Endothelial cell of umbilical vein (primary cell): ENCODE measurements at regions not wholly inside any gene's neighbourhood (a gene's known extent, or its start where the extent isn't known, plus 50 kb on each side); places are given as distances from the start of the nearest gene placed in this dataset.
"Not testable (repeated sequence)": the region's sequence is repeated elsewhere in the genome, so short reads cannot be mapped to it uniquely, and the experiment has no call there.

Experiments
- BruUV-seq: library from RNA; stranded (reverse); fragments of 400-500 nt; replicated peaks from 2 replicates; lab custom pipeline; 2021; lab: Mats Ljungman, UMichigan
- CTCF ChIA-PET: fragments of 300-600, 350-600 bp; sonication (Branson Sonifier 250); formaldehyde crosslinking; loops from one replicate; lab custom pipeline; 2021; ENCODE audit warnings: antibody characterized with exemption, inconsistent platforms; lab: Charles Lee
- POLR2A ChIA-PET: fragments of 300-600, 350-600 bp; sonication (Branson Sonifier 250); formaldehyde crosslinking; loops from one replicate; lab custom pipeline; 2021; ENCODE audit warnings: antibody characterized with exemption, inconsistent platforms; lab: Charles Lee
- DNase-seq: peaks from one replicate; pipeline ENCODE4 v3.0.0-alpha.2; 2011; ENCODE audit warnings: low read depth, low spot score
- FAIRE-seq: peaks from 2 replicates; lab custom pipeline; 2011; peaks lifted over from hg19 to GRCh38; lab: Jason Lieb, UNC
- H2AFZ ChIP-seq: 2 replicates; pipeline ENCODE4 v1.6.0; 2012; ENCODE audit warnings: low read depth, low read length, control low read depth, inconsistent platforms
- H3K27ac ChIP-seq: 2 replicates; pipeline ENCODE4 v1.5.1; 2011; ENCODE audit warnings: low read depth, mild to moderate bottlenecking, control low read depth, low read length, moderate library complexity; ENCODE audit not compliant: insufficient read depth
- H3K27me3 ChIP-seq, 2 experiments: 2 replicates each; pipeline versions ENCODE4 v1.6.0 to v1.6.1; 2011; ENCODE audit warnings: low read length in 2 of 2, mixed read lengths in 1 of 2; ENCODE audit not compliant: control insufficient read depth in 2 of 2, insufficient read depth in 2 of 2
- H3K36me3 ChIP-seq, 2 experiments: 2 replicates in 1 of 2; 3 replicates in 1 of 2; pipeline ENCODE4 v1.5.1; 2011; ENCODE audit warnings: low read length in 2 of 2, mild to moderate bottlenecking in 1 of 2, moderate library complexity in 1 of 2; ENCODE audit not compliant: control insufficient read depth in 2 of 2, insufficient read depth in 2 of 2; ENCODE audit errors: extremely low read depth in 1 of 2
- H3K4me1 ChIP-seq: 3 replicates; pipeline ENCODE4 v1.5.1; 2011; ENCODE audit warnings: mild to moderate bottlenecking, low read length; ENCODE audit not compliant: control insufficient read depth, insufficient read depth; ENCODE audit errors: extremely low read depth
- H3K4me2 ChIP-seq: 2 replicates; pipeline ENCODE4 v1.6.1; 2011; ENCODE audit warnings: low read length, control low read depth, mixed read lengths; ENCODE audit not compliant: insufficient read depth
- H3K4me3 ChIP-seq, 3 experiments: fragments of 200-600 bp in 1 of 3; sonication (generic), shearing (Covaris generic) in 1 of 3; replicated peaks in 1 of 3; 2 replicates each; pipeline ENCODE4 v1.5.1; 2011 to 2016; ENCODE audit warnings: control low read depth in 3 of 3, low read length in 3 of 3, mild to moderate bottlenecking in 2 of 3, inconsistent platforms in 1 of 3, low read depth in 1 of 3, moderate library complexity in 1 of 3; ENCODE audit not compliant: insufficient read depth in 1 of 3
- H3K79me2 ChIP-seq: 2 replicates; pipeline ENCODE4 v1.6.0; 2012; ENCODE audit warnings: low read length, inconsistent platforms; ENCODE audit not compliant: control insufficient read depth, insufficient read depth
- H3K9ac ChIP-seq: replicated peaks from 2 replicates; pipeline ENCODE3; 2011; ENCODE audit warnings: low read length, control low read depth; ENCODE audit not compliant: insufficient read depth; ENCODE audit errors: extremely low read depth
- H3K9me1 ChIP-seq: replicated peaks from 3 replicates; pipeline ENCODE4 v1.6.0; 2011; ENCODE audit warnings: mild to moderate bottlenecking, low read length; ENCODE audit not compliant: control insufficient read depth, insufficient read depth; ENCODE audit errors: extremely low read depth
- H3K9me3 ChIP-seq: replicated peaks from 2 replicates; pipeline ENCODE4 v1.5.1; 2012; ENCODE audit warnings: low read length, inconsistent platforms; ENCODE audit not compliant: control insufficient read depth, insufficient read depth
- H4K20me1 ChIP-seq: replicated peaks from 2 replicates; pipeline ENCODE3; 2011; ENCODE audit warnings: mild to moderate bottlenecking, low read length; ENCODE audit not compliant: control insufficient read depth, insufficient read depth; ENCODE audit errors: extremely low read depth
- EZH2 ChIP-seq: IDR thresholded peaks from 2 replicates; pipeline ENCODE4 v1.6.1; 2012; ENCODE audit warnings: borderline replicate concordance, low read depth, mild to moderate bottlenecking, moderate library complexity, low read length, inconsistent platforms; ENCODE audit not compliant: severe bottlenecking
- FOS ChIP-seq: IDR thresholded peaks from 2 replicates; pipeline ENCODE4 v1.6.1; 2011; ENCODE audit warnings: mild to moderate bottlenecking, low read length, moderate library complexity, borderline replicate concordance; ENCODE audit not compliant: insufficient read depth
- GATA2 ChIP-seq: IDR thresholded peaks from 2 replicates; pipeline ENCODE4 v1.7.0; 2011; ENCODE audit warnings: low read depth, mild to moderate bottlenecking, moderate library complexity, mixed read lengths, low read length; ENCODE audit not compliant: insufficient read length, insufficient read depth
- JUN ChIP-seq: IDR thresholded peaks from 2 replicates; pipeline ENCODE4 v1.6.1; 2011; ENCODE audit warnings: borderline replicate concordance, low read depth; ENCODE audit not compliant: insufficient read length, insufficient read depth
- MYC ChIP-seq: IDR thresholded peaks from one replicate; pipeline ENCODE4 v1.6.1; 2011; ENCODE audit warnings: mild to moderate bottlenecking, low read depth, low read length
- POLR2A ChIP-seq: IDR thresholded peaks from 2 replicates; pipeline ENCODE4 v1.6.1; 2012; ENCODE audit warnings: low read depth, mild to moderate bottlenecking, control low read depth, low read length
- POLR2AphosphoS5 ChIP-seq: IDR thresholded peaks from 2 replicates; pipeline ENCODE4 v1.6.1; 2012; ENCODE audit warnings: low read depth, mild to moderate bottlenecking, control low read depth, low read length, moderate library complexity; ENCODE audit not compliant: insufficient read depth
- dilution Hi-C: fragments of 300-500 bp; cut with MboI; formaldehyde crosslinking; loops from one replicate; pipeline ENCODE4 v1.15.0; 2019; ENCODE audit warnings: low sequenced_read_pairs; ENCODE audit not compliant: extremely low pct_ligation_motif_present
- intact Hi-C: fragments of 100-400 bp; cut with micrococcal nuclease; formaldehyde crosslinking; loops from one replicate; pipeline ENCODE4 v1.10.0; 2022
- TF ChIP-seq, protein P1 (sequence below), 2 donors: IDR thresholded peaks; 1 replicate in 1 of 2; 2 replicates in 1 of 2; pipeline ENCODE4 v1.5.1; 2011; ENCODE audit warnings: low read length in 2 of 2, mild to moderate bottlenecking in 2 of 2, moderate library complexity in 2 of 2, control low read depth in 1 of 2, inconsistent platforms in 1 of 2, low read depth in 1 of 2; ENCODE audit not compliant: insufficient read depth in 1 of 2; ENCODE audit errors: extremely low read depth in 1 of 2
- TF ChIP-seq, protein P2 (sequence below): IDR thresholded peaks from 2 replicates; pipeline ENCODE4 v1.6.1; 2011; ENCODE audit not compliant: insufficient read depth, insufficient read length

DNA sequence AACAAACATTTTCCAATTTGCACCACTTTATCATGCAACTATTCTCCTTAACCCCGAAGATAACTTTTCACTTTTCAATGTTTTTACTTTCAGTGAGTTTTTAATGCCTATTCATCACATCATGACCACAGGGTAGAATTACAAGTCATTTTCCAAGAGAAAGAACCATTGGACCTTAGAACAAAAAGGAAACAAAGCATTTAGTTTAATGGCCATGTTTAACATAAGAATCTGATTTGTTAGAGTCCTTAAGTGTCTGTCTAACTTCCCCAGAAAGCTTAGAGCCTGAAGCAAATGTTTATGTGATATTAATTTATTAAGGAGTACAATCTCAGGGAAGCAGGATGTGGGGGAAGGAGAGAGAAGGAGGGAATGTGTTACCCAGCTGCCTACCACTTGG lies 325.8 kb upstream of the RIOK2 start:
- H3K4me1 ChIP-seq: no peaks in the 10 kb centered on the region
- H3K4me2 ChIP-seq: no peak overlapping the region
- no peak overlapping the region for H3K27ac ChIP-seq
- CTCF ChIA-PET: no interaction called here
- no peaks in the 10 kb centered on the region for H3K36me3 ChIP-seq
- no peak overlapping the region for H2AFZ ChIP-seq
- DNase-seq: no peak
- no peaks in the 10 kb centered on the region for H3K9me1 ChIP-seq
- dilution Hi-C loops: no loop called here
- H4K20me1 ChIP-seq: no peaks in the 10 kb centered on the region
- intact Hi-C loops: no loop called here
- no peak overlapping the region for H3K9ac ChIP-seq
- H3K27me3 ChIP-seq: no peaks in the 10 kb centered on the region
- no TSS peak for BruUV-seq
- no peaks in the 10 kb centered on the region for H3K9me3 ChIP-seq
- POLR2A ChIA-PET: no interaction called here
- FAIRE-seq: no peak
- TF ChIP-seq FOS (no peak), GATA2 (no peak), POLR2A (no peak), MYC (no peak), POLR2AphosphoS5 (no peak), JUN (no peak), EZH2 (no peak)
- TF ChIP-seq, protein P1, sequence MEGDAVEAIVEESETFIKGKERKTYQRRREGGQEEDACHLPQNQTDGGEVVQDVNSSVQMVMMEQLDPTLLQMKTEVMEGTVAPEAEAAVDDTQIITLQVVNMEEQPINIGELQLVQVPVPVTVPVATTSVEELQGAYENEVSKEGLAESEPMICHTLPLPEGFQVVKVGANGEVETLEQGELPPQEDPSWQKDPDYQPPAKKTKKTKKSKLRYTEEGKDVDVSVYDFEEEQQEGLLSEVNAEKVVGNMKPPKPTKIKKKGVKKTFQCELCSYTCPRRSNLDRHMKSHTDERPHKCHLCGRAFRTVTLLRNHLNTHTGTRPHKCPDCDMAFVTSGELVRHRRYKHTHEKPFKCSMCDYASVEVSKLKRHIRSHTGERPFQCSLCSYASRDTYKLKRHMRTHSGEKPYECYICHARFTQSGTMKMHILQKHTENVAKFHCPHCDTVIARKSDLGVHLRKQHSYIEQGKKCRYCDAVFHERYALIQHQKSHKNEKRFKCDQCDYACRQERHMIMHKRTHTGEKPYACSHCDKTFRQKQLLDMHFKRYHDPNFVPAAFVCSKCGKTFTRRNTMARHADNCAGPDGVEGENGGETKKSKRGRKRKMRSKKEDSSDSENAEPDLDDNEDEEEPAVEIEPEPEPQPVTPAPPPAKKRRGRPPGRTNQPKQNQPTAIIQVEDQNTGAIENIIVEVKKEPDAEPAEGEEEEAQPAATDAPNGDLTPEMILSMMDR (IDR thresholded peaks at IDR 0.05; ENCODE audit: extremely low read depth in 1 of 2, insufficient read depth in 1 of 2, low read depth in 1 of 2, low read length in 2 of 2): no peak
- TF ChIP-seq, protein P2, sequence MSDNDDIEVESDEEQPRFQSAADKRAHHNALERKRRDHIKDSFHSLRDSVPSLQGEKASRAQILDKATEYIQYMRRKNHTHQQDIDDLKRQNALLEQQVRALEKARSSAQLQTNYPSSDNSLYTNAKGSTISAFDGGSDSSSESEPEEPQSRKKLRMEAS: no peak
- H3K79me2 ChIP-seq: no peaks in the 10 kb centered on the region
- no peak overlapping the region for H3K4me3 ChIP-seq

DNA sequence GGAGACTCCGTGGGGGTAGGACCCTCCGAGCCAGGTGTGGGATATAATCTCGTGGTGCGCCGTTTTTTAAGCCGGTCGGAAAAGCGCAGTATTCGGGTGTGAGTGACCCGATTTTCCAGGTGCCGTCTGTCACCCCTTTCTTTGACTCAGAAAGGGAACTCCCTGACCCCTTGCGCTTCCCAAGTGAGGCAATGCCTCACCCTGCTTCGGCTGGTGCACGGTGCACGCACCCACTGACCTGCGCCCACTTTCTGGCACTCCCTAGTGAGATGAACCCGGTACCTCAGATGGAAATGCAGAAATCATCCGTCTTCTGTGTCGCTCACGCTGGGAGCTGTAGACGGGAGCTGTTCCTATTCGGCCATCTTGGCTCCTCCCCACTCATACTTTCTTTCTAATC lies 336.5 kb upstream of the RIOK2 start:
- DNase-seq, intact Hi-C loops, H2AFZ ChIP-seq, H4K20me1 ChIP-seq, H3K27me3 ChIP-seq, H3K4me3 ChIP-seq, dilution Hi-C loops, H3K36me3 ChIP-seq, H3K4me2 ChIP-seq, H3K4me1 ChIP-seq, CTCF ChIA-PET, H3K9me1 ChIP-seq, H3K9ac ChIP-seq, H3K79me2 ChIP-seq, POLR2A ChIA-PET, H3K27ac ChIP-seq, H3K9me3 ChIP-seq, FAIRE-seq, BruUV-seq: not testable (repeated sequence)

DNA sequence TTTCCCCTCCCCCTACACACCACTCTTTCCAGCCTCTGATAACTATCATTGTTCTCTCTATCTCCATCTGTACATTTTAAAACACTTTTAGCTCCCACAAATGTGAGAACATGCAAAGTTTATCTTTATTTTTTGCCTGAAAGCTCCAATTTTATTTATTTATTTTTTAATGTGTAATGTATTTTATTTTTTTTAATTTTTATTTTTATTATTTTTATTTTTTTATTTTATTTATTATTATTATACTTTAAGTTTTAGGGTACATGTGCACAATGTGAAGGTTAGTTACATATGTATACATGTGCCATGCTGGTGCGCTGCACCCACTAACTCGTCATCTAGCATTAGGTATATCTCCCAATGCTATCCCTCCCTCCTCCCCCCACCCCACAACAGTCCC lies 340.3 kb upstream of the RIOK2 start:
- dilution Hi-C loops, intact Hi-C loops, H3K27me3 ChIP-seq, H3K4me2 ChIP-seq, H3K79me2 ChIP-seq, H3K27ac ChIP-seq, H3K9ac ChIP-seq, FAIRE-seq, BruUV-seq, DNase-seq, POLR2A ChIA-PET, H3K4me3 ChIP-seq, H3K9me1 ChIP-seq, H3K4me1 ChIP-seq, H4K20me1 ChIP-seq, H3K9me3 ChIP-seq, H3K36me3 ChIP-seq, H2AFZ ChIP-seq: not testable (repeated sequence)
- CTCF ChIA-PET: interaction anchor here (0.6 to 2.0 kb wide), 3 partner anchors 10 to 1273 kb away, joined by 3 to 9 read pairs (median 4); no protein-coding TSS in a partner anchor
